Keratinocyte (primary cell): ENCODE measurements at regions not wholly inside any gene's neighbourhood (a gene's known extent, or its start where the extent isn't known, plus 50 kb on each side); places are given as distances from the start of the nearest gene placed in this dataset.

Source experiments
- EZH2 ChIP-seq: IDR thresholded peaks from one replicate; pipeline ENCODE4 v1.6.1; 2012; ENCODE audit warnings: inconsistent platforms, mild to moderate bottlenecking, low read length, moderate library complexity
- TF ChIP-seq, protein P1 (sequence below), 3 experiments: IDR thresholded peaks in 1 of 3; conservative IDR thresholded peaks in 1 of 3; optimal IDR thresholded peaks in 1 of 3; 2 replicates in 2 of 3; 3 replicates in 1 of 3; pipeline versions ENCODE3 to v1.5.1; 2011; ENCODE audit warnings: low read length in 3 of 3, mild to moderate bottlenecking in 3 of 3, moderate library complexity in 2 of 3, control low read depth in 1 of 3, inconsistent platforms in 1 of 3; ENCODE audit not compliant: insufficient read depth in 2 of 3; ENCODE audit errors: extremely low read depth in 1 of 3

DNA sequence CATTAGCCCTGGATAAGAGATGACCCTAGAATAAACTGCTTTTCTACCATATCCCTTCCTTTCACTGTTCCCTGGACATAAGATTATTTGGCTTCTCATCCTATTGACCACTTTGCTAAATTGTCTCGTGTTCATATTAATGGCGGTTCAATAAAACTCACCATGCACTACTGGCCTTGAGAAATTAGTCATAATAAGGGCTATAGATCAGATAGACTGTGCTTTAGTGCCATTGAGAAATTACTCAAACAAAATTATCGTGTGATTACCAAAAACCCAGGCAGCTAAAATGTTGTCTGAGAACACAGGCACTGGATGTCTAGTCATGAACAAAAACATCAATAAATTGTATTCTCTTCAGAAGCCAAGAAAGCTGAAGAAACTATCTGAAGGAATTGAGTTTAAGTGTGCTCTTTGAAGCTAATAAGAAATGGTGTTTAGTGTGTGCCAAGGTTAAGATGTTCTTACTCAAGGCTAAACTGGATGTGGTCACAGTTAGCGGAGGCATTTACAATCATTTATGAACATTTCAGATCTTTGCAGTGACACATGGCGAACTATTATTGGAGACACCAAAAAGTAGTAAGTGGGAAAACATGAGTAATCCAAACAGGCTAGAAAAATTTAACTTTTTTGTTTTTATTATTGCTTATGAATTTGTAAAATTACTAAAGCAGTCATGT, 460.4 kb upstream of the RORB start:
- TF ChIP-seq, protein P1, sequence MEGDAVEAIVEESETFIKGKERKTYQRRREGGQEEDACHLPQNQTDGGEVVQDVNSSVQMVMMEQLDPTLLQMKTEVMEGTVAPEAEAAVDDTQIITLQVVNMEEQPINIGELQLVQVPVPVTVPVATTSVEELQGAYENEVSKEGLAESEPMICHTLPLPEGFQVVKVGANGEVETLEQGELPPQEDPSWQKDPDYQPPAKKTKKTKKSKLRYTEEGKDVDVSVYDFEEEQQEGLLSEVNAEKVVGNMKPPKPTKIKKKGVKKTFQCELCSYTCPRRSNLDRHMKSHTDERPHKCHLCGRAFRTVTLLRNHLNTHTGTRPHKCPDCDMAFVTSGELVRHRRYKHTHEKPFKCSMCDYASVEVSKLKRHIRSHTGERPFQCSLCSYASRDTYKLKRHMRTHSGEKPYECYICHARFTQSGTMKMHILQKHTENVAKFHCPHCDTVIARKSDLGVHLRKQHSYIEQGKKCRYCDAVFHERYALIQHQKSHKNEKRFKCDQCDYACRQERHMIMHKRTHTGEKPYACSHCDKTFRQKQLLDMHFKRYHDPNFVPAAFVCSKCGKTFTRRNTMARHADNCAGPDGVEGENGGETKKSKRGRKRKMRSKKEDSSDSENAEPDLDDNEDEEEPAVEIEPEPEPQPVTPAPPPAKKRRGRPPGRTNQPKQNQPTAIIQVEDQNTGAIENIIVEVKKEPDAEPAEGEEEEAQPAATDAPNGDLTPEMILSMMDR (optimal IDR thresholded peaks at IDR 0.05 in 1 of 3, IDR thresholded peaks at IDR 0.05 in 1 of 3, conservative IDR thresholded peaks at IDR 0.05 in 1 of 3; ENCODE audit: extremely low read depth in 1 of 3, insufficient read depth in 2 of 3, low read length in 3 of 3) = no peak
- TF ChIP-seq EZH2 = no peak
